IMR-90 (cell line): ENCODE measurements at regions not wholly inside any gene's neighbourhood (a gene's known extent, or its start where the extent isn't known, plus 50 kb on each side); places are given as distances from the start of the nearest gene placed in this dataset.

Source experiments
- ATAC-seq: fragments of 200-7000 bp; cut with Tn5 transposase; 2 replicates; pipeline ENCODE4 v1.9.1; 2020; ENCODE audit warnings: low read depth, mild to moderate bottlenecking, moderate library complexity
- BruUV-seq: library from RNA; stranded (reverse); fragments of 400-500 nt; replicated peaks from 2 replicates; lab custom pipeline; 2021; lab: Mats Ljungman, UMichigan
- CTCF ChIA-PET: fragments of 300-600 bp; formaldehyde crosslinking; extraction: SDS; loops from one replicate; lab custom pipeline; 2021; ENCODE audit warnings: antibody characterized with exemption; lab: Yijun Ruan, JAX
- POLR2A ChIA-PET: fragments of 300-600 bp; sonication (Branson Sonifier 250); formaldehyde crosslinking; loops from one replicate; lab custom pipeline; 2022; ENCODE audit warnings: antibody characterized with exemption; ENCODE audit not compliant: unreplicated experiment; lab: Charles Lee
- DNase-seq: peaks from one replicate; pipeline ENCODE4 v3.0.0; 2013
- H2AFZ ChIP-seq: replicated peaks from 2 replicates; pipeline ENCODE3; 2013; ENCODE audit warnings: low read length, mild to moderate bottlenecking; ENCODE audit not compliant: poor library complexity
- H2AK5ac ChIP-seq: 2 replicates; pipeline ENCODE4 v1.6.1; 2013; ENCODE audit warnings: low read depth, low read length, inconsistent platforms
- H2AK9ac ChIP-seq: replicated peaks from 2 replicates; pipeline ENCODE3; 2013; ENCODE audit warnings: mild to moderate bottlenecking, low read depth, low read length, moderate library complexity; ENCODE audit not compliant: poor library complexity
- H2BK120ac ChIP-seq: 2 replicates; pipeline ENCODE4 v1.6.1; 2013; ENCODE audit warnings: low read depth, low read length, inconsistent platforms
- H2BK15ac ChIP-seq: 3 replicates; pipeline ENCODE4 v1.6.1; 2013; ENCODE audit warnings: low read depth, low read length, inconsistent platforms
- H2BK20ac ChIP-seq: 2 replicates; pipeline ENCODE4 v1.6.1; 2013; ENCODE audit warnings: low read depth, mild to moderate bottlenecking, inconsistent platforms, low read length, moderate library complexity
- H2BK5ac ChIP-seq: 2 replicates; pipeline ENCODE4 v1.6.1; 2013; ENCODE audit warnings: mild to moderate bottlenecking, low read depth, low read length, inconsistent platforms; ENCODE audit not compliant: poor library complexity, severe bottlenecking
- H3K14ac ChIP-seq: replicated peaks from 2 replicates; pipeline ENCODE4 v1.6.1; 2013; ENCODE audit warnings: low read depth, low read length, inconsistent platforms
- H3K18ac ChIP-seq: 2 replicates; pipeline ENCODE4 v1.6.1; 2013; ENCODE audit warnings: low read depth, low read length, control low read depth
- H3K23ac ChIP-seq: 2 replicates; pipeline ENCODE4 v1.6.1; 2013; ENCODE audit warnings: low read depth, low read length, inconsistent platforms
- H3K27ac ChIP-seq: 2 replicates; pipeline ENCODE4 v1.5.1; 2013; ENCODE audit warnings: mild to moderate bottlenecking, control low read depth, low read length; ENCODE audit not compliant: insufficient read depth
- H3K27me3 ChIP-seq: 2 replicates; pipeline ENCODE4 v1.6.1; 2013; ENCODE audit warnings: low read length; ENCODE audit not compliant: control insufficient read depth, insufficient read depth
- H3K36me3 ChIP-seq: 2 replicates; pipeline ENCODE4 v1.6.1; 2013; ENCODE audit warnings: low read length, mixed read lengths; ENCODE audit not compliant: control insufficient read depth, insufficient read depth
- H3K4ac ChIP-seq: 2 replicates; pipeline ENCODE4 v1.6.1; 2013; ENCODE audit warnings: low read depth, low read length, inconsistent platforms
- H3K4me1 ChIP-seq: 2 replicates; pipeline ENCODE4 v1.6.1; 2013; ENCODE audit warnings: low read length, mixed read lengths; ENCODE audit not compliant: control insufficient read depth, insufficient read depth
- H3K4me2 ChIP-seq: 2 replicates; pipeline ENCODE4 v1.6.1; 2013; ENCODE audit warnings: low read depth, mild to moderate bottlenecking, control low read depth, low read length, moderate library complexity
- H3K4me3 ChIP-seq: 2 replicates; pipeline ENCODE4 v1.5.1; 2013; ENCODE audit warnings: low read depth, mild to moderate bottlenecking, control low read depth, low read length, moderate library complexity; ENCODE audit not compliant: insufficient read depth
- H3K56ac ChIP-seq: 2 replicates; pipeline ENCODE4 v1.6.1; 2013; ENCODE audit warnings: low read length, inconsistent platforms; ENCODE audit not compliant: insufficient read depth; ENCODE audit errors: extremely low read depth
- H3K79me1 ChIP-seq, 2 experiments: 2 replicates each; pipeline ENCODE4 v1.6.1; 2013; ENCODE audit warnings: low read length in 2 of 2, inconsistent platforms in 1 of 2, low read depth in 1 of 2
- H3K9ac ChIP-seq: 2 replicates; pipeline ENCODE4 v1.6.1; 2013; ENCODE audit warnings: low read depth, low read length, control low read depth
- H3K9me1 ChIP-seq: 2 replicates; pipeline ENCODE4 v1.6.1; 2013; ENCODE audit warnings: low read length, inconsistent platforms; ENCODE audit not compliant: insufficient read depth
- H3K9me3 ChIP-seq: 2 replicates; pipeline ENCODE4 v1.6.1; 2013; ENCODE audit warnings: low read length; ENCODE audit not compliant: control insufficient read depth, insufficient read depth
- H4K20me1 ChIP-seq: 2 replicates; pipeline ENCODE4 v1.6.1; 2013; ENCODE audit warnings: low read length, inconsistent platforms; ENCODE audit not compliant: insufficient read depth
- H4K5ac ChIP-seq: 2 replicates; pipeline ENCODE4 v1.6.1; 2013; ENCODE audit warnings: mild to moderate bottlenecking, low read depth, low read length, control low read depth
- H4K8ac ChIP-seq, 2 experiments: 2 replicates each; pipeline ENCODE4 v1.6.1; 2013; ENCODE audit warnings: low read depth in 2 of 2, low read length in 2 of 2, control low read depth in 1 of 2, inconsistent platforms in 1 of 2
- H4K91ac ChIP-seq: 2 replicates; pipeline ENCODE4 v1.6.1; 2013; ENCODE audit warnings: low read depth, low read length, inconsistent platforms; ENCODE audit not compliant: insufficient read depth
- BHLHE40 ChIP-seq: fragments of 150-350 bp; IDR thresholded peaks from 2 replicates; pipeline ENCODE4 v1.6.1; 2016; ENCODE audit warnings: mild to moderate bottlenecking, low read depth, low read length
- CEBPB ChIP-seq: IDR thresholded peaks from 2 replicates; pipeline ENCODE4 v1.6.1; 2012; ENCODE audit warnings: low read depth, low read length, improper control_type of control experiment
- CHD1 ChIP-seq: IDR thresholded peaks from 2 replicates; pipeline ENCODE4 v1.6.1; 2012; ENCODE audit warnings: low read depth, low read length, improper control_type of control experiment
- ELK1 ChIP-seq: fragments of 150-350 bp; IDR thresholded peaks from 2 replicates; pipeline ENCODE4 v1.6.1; 2016; ENCODE audit warnings: low read depth, mild to moderate bottlenecking, low read length, moderate library complexity, borderline replicate concordance
- MAZ ChIP-seq: IDR thresholded peaks from 2 replicates; pipeline ENCODE4 v1.6.1; 2012; ENCODE audit warnings: low read depth, mild to moderate bottlenecking, low read length, improper control_type of control experiment, moderate library complexity, borderline replicate concordance
- MXI1 ChIP-seq: IDR thresholded peaks from 2 replicates; pipeline ENCODE4 v1.6.1; 2012; ENCODE audit warnings: low read depth, mild to moderate bottlenecking, low read length, moderate library complexity, borderline replicate concordance
- RAD21 ChIP-seq: IDR thresholded peaks from 2 replicates; pipeline ENCODE4 v1.6.1; 2012; ENCODE audit warnings: low read length, improper control_type of control experiment
- RFX5 ChIP-seq: IDR thresholded peaks from 2 replicates; pipeline ENCODE4 v1.8.0; 2012; ENCODE audit warnings: low read depth, mild to moderate bottlenecking, low read length, moderate library complexity
- WGBS, 2 experiments: methylation state at CpG; one replicate each; pipeline versions ENCODE4 v1.1.5 to v1.1.7; 2013; ENCODE audit warnings: missing lambda C conversion rate in 2 of 2; ENCODE audit not compliant: insufficient read length in 1 of 2; ENCODE audit errors: extremely low coverage in 2 of 2; 5-methylcytosine and 5-hydroxymethylcytosine counted together
- dilution Hi-C: fragments of 300-500 bp; cut with HindIII; formaldehyde crosslinking; loops from one replicate; pipeline ENCODE4 v1.14.3; 2018; ENCODE audit warnings: low sequenced_read_pairs; ENCODE audit not compliant: unreplicated experiment
- in situ Hi-C: fragments of 300-500 bp; cut with MboI; formaldehyde crosslinking; loops from 3 replicates; pipeline ENCODE4 v1.14.3; 2019; ENCODE audit warnings: low sequenced_read_pairs, inconsistent platforms, mixed read lengths
- intact Hi-C: fragments of 100-400 bp; cut with micrococcal nuclease; formaldehyde crosslinking; loops from 2 replicates; pipeline ENCODE4 v1.10.0; 2022
- TF ChIP-seq, protein P1 (sequence below): conservative IDR thresholded peaks from 2 replicates; pipeline ENCODE4 v1.5.1; 2012; ENCODE audit warnings: mild to moderate bottlenecking, low read depth, low read length, improper control_type of control experiment
- TF ChIP-seq, protein P2 (sequence below): fragments of 150-350 bp; IDR thresholded peaks from 2 replicates; pipeline ENCODE4 v1.6.1; 2017; ENCODE audit warnings: mild to moderate bottlenecking, antibody characterized with exemption, low read length, low read depth

- H3K36me3 ChIP-seq = no peaks in the 10 kb centered on the region
- H3K4me1 ChIP-seq = no peaks in the 10 kb centered on the region
- in situ Hi-C loops = no loop called here
- H3K9me1 ChIP-seq = no peaks in the 10 kb centered on the region
- no peak overlapping the region for H3K4me2 ChIP-seq
- H3K9ac ChIP-seq = no peak overlapping the region
- H2BK20ac ChIP-seq = no peak overlapping the region
- H3K56ac ChIP-seq = no peak overlapping the region
- no peak overlapping the region for H3K27ac ChIP-seq
- H2AFZ ChIP-seq = no peak overlapping the region
- no peak overlapping the region for H3K4ac ChIP-seq
- DNase-seq = no peak
- POLR2A ChIA-PET = no interaction called here
- H2AK5ac ChIP-seq = no peak overlapping the region
- no peak overlapping the region for H2BK15ac ChIP-seq
- H4K5ac ChIP-seq = no peak overlapping the region
- no peaks in the 10 kb centered on the region for H3K79me1 ChIP-seq
- H3K27me3 ChIP-seq = no peaks in the 10 kb centered on the region
- CTCF ChIA-PET = no interaction called here
- no peak overlapping the region for H2BK5ac ChIP-seq
- H2BK120ac ChIP-seq = no peak overlapping the region
- no peaks in the 10 kb centered on the region for H4K20me1 ChIP-seq
- no peak overlapping the region for H4K91ac ChIP-seq
- intact Hi-C loops = no loop called here
- dilution Hi-C loops = no loop called here
- no peaks in the 10 kb centered on the region for H3K9me3 ChIP-seq
- H3K23ac ChIP-seq = no peak overlapping the region
- no CpG with 5 or more reads among the region's 2 CpGs for WGBS, 2 experiments
- no peak overlapping the region for H4K8ac ChIP-seq
- TF ChIP-seq, protein P1, sequence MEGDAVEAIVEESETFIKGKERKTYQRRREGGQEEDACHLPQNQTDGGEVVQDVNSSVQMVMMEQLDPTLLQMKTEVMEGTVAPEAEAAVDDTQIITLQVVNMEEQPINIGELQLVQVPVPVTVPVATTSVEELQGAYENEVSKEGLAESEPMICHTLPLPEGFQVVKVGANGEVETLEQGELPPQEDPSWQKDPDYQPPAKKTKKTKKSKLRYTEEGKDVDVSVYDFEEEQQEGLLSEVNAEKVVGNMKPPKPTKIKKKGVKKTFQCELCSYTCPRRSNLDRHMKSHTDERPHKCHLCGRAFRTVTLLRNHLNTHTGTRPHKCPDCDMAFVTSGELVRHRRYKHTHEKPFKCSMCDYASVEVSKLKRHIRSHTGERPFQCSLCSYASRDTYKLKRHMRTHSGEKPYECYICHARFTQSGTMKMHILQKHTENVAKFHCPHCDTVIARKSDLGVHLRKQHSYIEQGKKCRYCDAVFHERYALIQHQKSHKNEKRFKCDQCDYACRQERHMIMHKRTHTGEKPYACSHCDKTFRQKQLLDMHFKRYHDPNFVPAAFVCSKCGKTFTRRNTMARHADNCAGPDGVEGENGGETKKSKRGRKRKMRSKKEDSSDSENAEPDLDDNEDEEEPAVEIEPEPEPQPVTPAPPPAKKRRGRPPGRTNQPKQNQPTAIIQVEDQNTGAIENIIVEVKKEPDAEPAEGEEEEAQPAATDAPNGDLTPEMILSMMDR = no peak
- TF ChIP-seq, protein P2, sequence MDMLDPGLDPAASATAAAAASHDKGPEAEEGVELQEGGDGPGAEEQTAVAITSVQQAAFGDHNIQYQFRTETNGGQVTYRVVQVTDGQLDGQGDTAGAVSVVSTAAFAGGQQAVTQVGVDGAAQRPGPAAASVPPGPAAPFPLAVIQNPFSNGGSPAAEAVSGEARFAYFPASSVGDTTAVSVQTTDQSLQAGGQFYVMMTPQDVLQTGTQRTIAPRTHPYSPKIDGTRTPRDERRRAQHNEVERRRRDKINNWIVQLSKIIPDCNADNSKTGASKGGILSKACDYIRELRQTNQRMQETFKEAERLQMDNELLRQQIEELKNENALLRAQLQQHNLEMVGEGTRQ = no peak
- TF ChIP-seq ELK1 (no peak), CHD1 (no peak), MXI1 (no peak), RAD21 (no peak), RFX5 (no peak), MAZ (no peak), BHLHE40 (no peak), CEBPB (no peak)
- no TSS peak for BruUV-seq
- no peak overlapping the region for H3K14ac ChIP-seq
- H2AK9ac ChIP-seq = no peak overlapping the region
- H3K18ac ChIP-seq = no peak overlapping the region
- H3K4me3 ChIP-seq = no peak overlapping the region
- no peak for ATAC-seq
Observed at GRCh38 chr5:30390095-30390494, 803.4 kb upstream of the CDH6 start.
